ENCODE measurements at regions not wholly inside any gene's neighbourhood (a gene's known extent, or its start where the extent isn't known, plus 50 kb on each side); places are given as distances from the start of the nearest gene placed in this dataset.

DNA sequence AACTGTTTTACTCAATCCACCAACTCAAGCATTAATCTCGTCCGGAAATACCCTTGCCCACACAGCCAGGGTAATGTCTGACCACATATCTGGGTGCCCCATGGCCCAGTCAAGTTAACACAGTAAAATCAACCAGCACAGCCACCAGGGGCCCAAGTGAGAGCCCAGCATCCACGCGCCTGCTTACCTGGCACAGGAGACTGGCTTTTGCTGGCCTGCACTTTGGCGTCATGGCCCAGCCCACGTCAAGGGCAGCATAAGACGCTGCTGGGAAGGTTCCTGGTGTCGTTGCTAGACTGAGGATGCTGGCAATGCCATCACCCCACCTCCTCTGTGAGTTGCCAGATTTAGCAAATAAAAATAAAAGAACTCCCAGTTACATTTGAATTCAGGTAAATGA lies 53.6 kb upstream of the BCL11B start (continued):
- TF ChIP-seq ZNF142 (CRISPR knock-in tag; IDR thresholded peaks at IDR 0.05) (no peak), KLF15 (CRISPR knock-in tag; IDR thresholded peaks at IDR 0.05; ENCODE audit: borderline replicate concordance) (no peak), ZNF256 (CRISPR knock-in tag; conservative IDR thresholded peaks at IDR 0.05) (no peak), KDM5B (CRISPR knock-in tag; IDR thresholded peaks at IDR 0.05; ENCODE audit: borderline replicate concordance) (no peak), ZNF234 (CRISPR knock-in tag; conservative IDR thresholded peaks at IDR 0.05) (no peak)

DNA sequence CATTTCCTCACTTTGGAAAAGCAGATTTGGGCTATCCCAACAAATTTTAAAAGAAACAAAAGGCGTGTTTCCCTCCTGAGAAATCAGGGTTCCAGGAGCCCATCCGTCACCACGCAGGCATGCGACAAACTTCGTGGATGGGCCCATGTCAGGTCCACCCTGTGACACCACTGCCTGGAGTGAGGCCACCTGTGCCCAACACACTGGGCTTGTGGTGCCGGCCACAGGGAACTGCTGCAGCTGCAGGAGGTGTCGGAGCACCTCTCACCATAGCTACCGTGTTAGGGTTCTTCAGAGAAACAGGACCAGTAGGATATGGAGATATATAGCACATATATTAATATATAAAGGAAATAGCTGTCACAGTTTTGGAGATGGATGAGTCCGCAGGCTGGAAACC lies 53.0 kb upstream of the BCL11B start:
- intact Hi-C loops (cut with micrococcal nuclease; ENCODE audit: unreplicated experiment) = loop anchor here (5.0 kb wide), 1 partner anchor 687 kb away; no protein-coding TSS in a partner anchor
- WGBS (ENCODE audit: low lambda C conversion rate) = 65% methylated on average over 9 of the region's 9 CpGs
- no TSS peak for BruUV-seq (replicated peaks)
- in situ Hi-C loops (cut with HindIII; ENCODE audit: extremely low pct_ligation_motif_present, low pct_unique_long_range_greater_than_20kb) = no loop called here
- no peak overlapping the region for H2AFZ ChIP-seq (ENCODE audit: low read length)
- ChIA-PET CTCF (ENCODE audit: low intra/inter-chr PET ratio, low total read pairs) (no interaction called here), POLR2A (no interaction called here)
- no peak overlapping the region for H3K9ac ChIP-seq (ENCODE audit: insufficient read depth, low read depth, low read length)
- ATAC-seq (no peak), FAIRE-seq (no peak), DNase-seq (ENCODE audit: low spot score) (no peak)
- H3K4me1 ChIP-seq (ENCODE audit: insufficient read depth, low read length) = peaks cover 45% of the 10 kb centered on the region
- no peaks in the 10 kb centered on the region for H3K79me2 ChIP-seq (ENCODE audit: insufficient read depth, low read length)
- no peaks in the 10 kb centered on the region; a peak in 1 of 5 replicates for H3K27me3 ChIP-seq (ENCODE audit: control insufficient read depth in 1 of 2, insufficient read depth in 2 of 2, low read length in 2 of 2)
- no peaks in the 10 kb centered on the region for H3K9me3 ChIP-seq (ENCODE audit: low read length)
- H3K4me2 ChIP-seq (ENCODE audit: low read depth, low read length) = no peak overlapping the region
- no peaks in the 10 kb centered on the region for H3K36me3 ChIP-seq (replicated peaks in 1 of 2; ENCODE audit: control insufficient read depth in 1 of 2, insufficient read depth in 2 of 2, low read length in 2 of 2)
- H4K20me1 ChIP-seq (ENCODE audit: insufficient read depth, low read length) = no peaks in the 10 kb centered on the region
- no peak overlapping the region for H3K27ac ChIP-seq (ENCODE audit: extremely low read length, insufficient read depth, low read length)
- H3K4me3 ChIP-seq (replicated peaks in 1 of 3; ENCODE audit: insufficient read depth in 1 of 3, low read depth in 2 of 3, low read length in 3 of 3) = no peak overlapping the region
- no peak for TF ChIP-seq ZSCAN20 (CRISPR knock-in tag; IDR thresholded peaks at IDR 0.05; ENCODE audit: borderline replicate concordance)
- no peak for TF ChIP-seq ATF3 (CRISPR knock-in tag; IDR thresholded peaks at IDR 0.05)
- TF ChIP-seq ZIK1 (CRISPR knock-in tag; IDR thresholded peaks at IDR 0.05; ENCODE audit: borderline replicate concordance, low read depth) = no peak
- TF ChIP-seq, protein P1, sequence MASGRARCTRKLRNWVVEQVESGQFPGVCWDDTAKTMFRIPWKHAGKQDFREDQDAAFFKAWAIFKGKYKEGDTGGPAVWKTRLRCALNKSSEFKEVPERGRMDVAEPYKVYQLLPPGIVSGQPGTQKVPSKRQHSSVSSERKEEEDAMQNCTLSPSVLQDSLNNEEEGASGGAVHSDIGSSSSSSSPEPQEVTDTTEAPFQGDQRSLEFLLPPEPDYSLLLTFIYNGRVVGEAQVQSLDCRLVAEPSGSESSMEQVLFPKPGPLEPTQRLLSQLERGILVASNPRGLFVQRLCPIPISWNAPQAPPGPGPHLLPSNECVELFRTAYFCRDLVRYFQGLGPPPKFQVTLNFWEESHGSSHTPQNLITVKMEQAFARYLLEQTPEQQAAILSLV (CRISPR knock-in tag; IDR thresholded peaks at IDR 0.05; ENCODE audit: borderline replicate concordance) = no peak
- no peak for TF ChIP-seq MBNL3 (CRISPR knock-in tag; conservative IDR thresholded peaks at IDR 0.05)
- TF ChIP-seq ZNF713 (CRISPR knock-in tag; IDR thresholded peaks at IDR 0.05) = no peak
- TF ChIP-seq ZBTB8A (CRISPR knock-in tag; IDR thresholded peaks at IDR 0.05; ENCODE audit: borderline replicate concordance, low read depth) = no peak
- TF ChIP-seq ZNF691 (CRISPR knock-in tag; IDR thresholded peaks at IDR 0.05; ENCODE audit: borderline replicate concordance, low read depth) = no peak
- no peak for TF ChIP-seq ZNF747 (CRISPR knock-in tag; IDR thresholded peaks at IDR 0.05; ENCODE audit: borderline replicate concordance)
- TF ChIP-seq BRCA1 (CRISPR knock-in tag; IDR thresholded peaks at IDR 0.05) = no peak
- TF ChIP-seq SOX6 (IDR thresholded peaks at IDR 0.05) = no peak
- TF ChIP-seq SOX6 (CRISPR knock-in tag; IDR thresholded peaks at IDR 0.05) = no peak

Data from HepG2 (cell line).